Stimulated activated CD4-positive, alpha-beta T cell treated with anti-CD3 and anti-CD28 coated beads, Interleukin-1b, Interleukin-23, amount 100 ng/mL, for 24 hours (primary cell): ENCODE measurements at regions not wholly inside any gene's neighbourhood (a gene's known extent, or its start where the extent isn't known, plus 50 kb on each side); places are given as distances from the start of the nearest gene placed in this dataset.
"Not testable (repeated sequence)": the region's sequence is repeated elsewhere in the genome, so short reads cannot be mapped to it uniquely, and the experiment has no call there.

ENCODE experiments used
- DNase-seq, 4 experiments: peaks; one replicate each; pipeline ENCODE4 v3.0.0-alpha.2; 2020; ENCODE audit warnings: low read depth in 4 of 4, low spot score in 1 of 4

GRCh38 chr16:51553910-51554309 is 402.8 kb upstream of the SALL1 start:
- DNase-seq: no peak

- no peak for DNase-seq
Observed at GRCh38 chr16:51553314-51553713, 402.2 kb upstream of the SALL1 start.

- no peak for DNase-seq
Observed at GRCh38 chr16:51550800-51551347, 399.8 kb upstream of the SALL1 start.

- no peak for DNase-seq
Observed at GRCh38 chr16:51549836-51550235, 398.8 kb upstream of the SALL1 start.

GRCh38 chr16:51545951-51546350 is 394.9 kb upstream of the SALL1 start:
- DNase-seq: no peak

GRCh38 chr16:51544851-51545467 is 393.9 kb upstream of the SALL1 start:
- no peak for DNase-seq

GRCh38 chr16:51543971-51544370 is 392.9 kb upstream of the SALL1 start:
- DNase-seq: no peak

- DNase-seq: no peak
Observed at GRCh38 chr16:51542981-51543815, 392.1 kb upstream of the SALL1 start.

GRCh38 chr16:51540259-51540658 is 389.2 kb upstream of the SALL1 start:
- no peak for DNase-seq

GRCh38 chr16:51538707-51539498 is 387.8 kb upstream of the SALL1 start:
- DNase-seq: no peak

- no peak for DNase-seq
Observed at GRCh38 chr16:51535591-51535990, 384.5 kb upstream of the SALL1 start.

- no peak for DNase-seq
Observed at GRCh38 chr16:51532551-51532950, 381.5 kb upstream of the SALL1 start.

GRCh38 chr16:51531271-51531670 is 380.2 kb upstream of the SALL1 start:
- no peak for DNase-seq

GRCh38 chr16:51527349-51527748 is 376.3 kb upstream of the SALL1 start:
- DNase-seq: no peak

- no peak for DNase-seq
Observed at GRCh38 chr16:51526621-51527020, 375.6 kb upstream of the SALL1 start.

GRCh38 chr16:51524555-51525373 is 373.7 kb upstream of the SALL1 start:
- no peak for DNase-seq

GRCh38 chr16:51524070-51524469 is 373.0 kb upstream of the SALL1 start:
- DNase-seq: no peak

- no peak for DNase-seq
Observed at GRCh38 chr16:51523400-51523799, 372.3 kb upstream of the SALL1 start.

GRCh38 chr16:51522902-51523301 is 371.8 kb upstream of the SALL1 start:
- no peak for DNase-seq

- not testable (repeated sequence) for DNase-seq
Observed at GRCh38 chr16:51516960-51517359, 365.9 kb upstream of the SALL1 start.

- no peak for DNase-seq
Observed at GRCh38 chr16:51510416-51510815, 359.3 kb upstream of the SALL1 start.
